IMR-90 (cell line): ENCODE measurements at regions not wholly inside any gene's neighbourhood (a gene's known extent, or its start where the extent isn't known, plus 50 kb on each side); places are given as distances from the start of the nearest gene placed in this dataset.

Experiments
- ATAC-seq: fragments of 200-7000 bp; cut with Tn5 transposase; 2 replicates; pipeline ENCODE4 v1.9.1; 2020; ENCODE audit warnings: low read depth, mild to moderate bottlenecking, moderate library complexity
- BruUV-seq: library from RNA; stranded (reverse); fragments of 400-500 nt; replicated peaks from 2 replicates; lab custom pipeline; 2021; lab: Mats Ljungman, UMichigan
- CTCF ChIA-PET: fragments of 300-600 bp; formaldehyde crosslinking; extraction: SDS; loops from one replicate; lab custom pipeline; 2021; ENCODE audit warnings: antibody characterized with exemption; lab: Yijun Ruan, JAX
- POLR2A ChIA-PET: fragments of 300-600 bp; sonication (Branson Sonifier 250); formaldehyde crosslinking; loops from one replicate; lab custom pipeline; 2022; ENCODE audit warnings: antibody characterized with exemption; ENCODE audit not compliant: unreplicated experiment; lab: Charles Lee
- DNase-seq: peaks from one replicate; pipeline ENCODE4 v3.0.0; 2013
- H2AFZ ChIP-seq: replicated peaks from 2 replicates; pipeline ENCODE3; 2013; ENCODE audit warnings: low read length, mild to moderate bottlenecking; ENCODE audit not compliant: poor library complexity
- H2AK5ac ChIP-seq: 2 replicates; pipeline ENCODE4 v1.6.1; 2013; ENCODE audit warnings: low read depth, low read length, inconsistent platforms
- H2AK9ac ChIP-seq: replicated peaks from 2 replicates; pipeline ENCODE3; 2013; ENCODE audit warnings: mild to moderate bottlenecking, low read depth, low read length, moderate library complexity; ENCODE audit not compliant: poor library complexity
- H2BK120ac ChIP-seq: 2 replicates; pipeline ENCODE4 v1.6.1; 2013; ENCODE audit warnings: low read depth, low read length, inconsistent platforms
- H2BK15ac ChIP-seq: 3 replicates; pipeline ENCODE4 v1.6.1; 2013; ENCODE audit warnings: low read depth, low read length, inconsistent platforms
- H2BK20ac ChIP-seq: 2 replicates; pipeline ENCODE4 v1.6.1; 2013; ENCODE audit warnings: low read depth, mild to moderate bottlenecking, inconsistent platforms, low read length, moderate library complexity
- H2BK5ac ChIP-seq: 2 replicates; pipeline ENCODE4 v1.6.1; 2013; ENCODE audit warnings: mild to moderate bottlenecking, low read depth, low read length, inconsistent platforms; ENCODE audit not compliant: poor library complexity, severe bottlenecking
- H3K14ac ChIP-seq: replicated peaks from 2 replicates; pipeline ENCODE4 v1.6.1; 2013; ENCODE audit warnings: low read depth, low read length, inconsistent platforms
- H3K18ac ChIP-seq: 2 replicates; pipeline ENCODE4 v1.6.1; 2013; ENCODE audit warnings: low read depth, low read length, control low read depth
- H3K23ac ChIP-seq: 2 replicates; pipeline ENCODE4 v1.6.1; 2013; ENCODE audit warnings: low read depth, low read length, inconsistent platforms
- H3K27ac ChIP-seq: 2 replicates; pipeline ENCODE4 v1.5.1; 2013; ENCODE audit warnings: mild to moderate bottlenecking, control low read depth, low read length; ENCODE audit not compliant: insufficient read depth
- H3K27me3 ChIP-seq: 2 replicates; pipeline ENCODE4 v1.6.1; 2013; ENCODE audit warnings: low read length; ENCODE audit not compliant: control insufficient read depth, insufficient read depth
- H3K36me3 ChIP-seq: 2 replicates; pipeline ENCODE4 v1.6.1; 2013; ENCODE audit warnings: low read length, mixed read lengths; ENCODE audit not compliant: control insufficient read depth, insufficient read depth
- H3K4ac ChIP-seq: 2 replicates; pipeline ENCODE4 v1.6.1; 2013; ENCODE audit warnings: low read depth, low read length, inconsistent platforms
- H3K4me1 ChIP-seq: 2 replicates; pipeline ENCODE4 v1.6.1; 2013; ENCODE audit warnings: low read length, mixed read lengths; ENCODE audit not compliant: control insufficient read depth, insufficient read depth
- H3K4me2 ChIP-seq: 2 replicates; pipeline ENCODE4 v1.6.1; 2013; ENCODE audit warnings: low read depth, mild to moderate bottlenecking, control low read depth, low read length, moderate library complexity
- H3K4me3 ChIP-seq: 2 replicates; pipeline ENCODE4 v1.5.1; 2013; ENCODE audit warnings: low read depth, mild to moderate bottlenecking, control low read depth, low read length, moderate library complexity; ENCODE audit not compliant: insufficient read depth
- H3K56ac ChIP-seq: 2 replicates; pipeline ENCODE4 v1.6.1; 2013; ENCODE audit warnings: low read length, inconsistent platforms; ENCODE audit not compliant: insufficient read depth; ENCODE audit errors: extremely low read depth
- H3K79me1 ChIP-seq, 2 experiments: 2 replicates each; pipeline ENCODE4 v1.6.1; 2013; ENCODE audit warnings: low read length in 2 of 2, inconsistent platforms in 1 of 2, low read depth in 1 of 2
- H3K9ac ChIP-seq: 2 replicates; pipeline ENCODE4 v1.6.1; 2013; ENCODE audit warnings: low read depth, low read length, control low read depth
- H3K9me1 ChIP-seq: 2 replicates; pipeline ENCODE4 v1.6.1; 2013; ENCODE audit warnings: low read length, inconsistent platforms; ENCODE audit not compliant: insufficient read depth
- H3K9me3 ChIP-seq: 2 replicates; pipeline ENCODE4 v1.6.1; 2013; ENCODE audit warnings: low read length; ENCODE audit not compliant: control insufficient read depth, insufficient read depth
- H4K20me1 ChIP-seq: 2 replicates; pipeline ENCODE4 v1.6.1; 2013; ENCODE audit warnings: low read length, inconsistent platforms; ENCODE audit not compliant: insufficient read depth
- H4K5ac ChIP-seq: 2 replicates; pipeline ENCODE4 v1.6.1; 2013; ENCODE audit warnings: mild to moderate bottlenecking, low read depth, low read length, control low read depth
- H4K8ac ChIP-seq, 2 experiments: 2 replicates each; pipeline ENCODE4 v1.6.1; 2013; ENCODE audit warnings: low read depth in 2 of 2, low read length in 2 of 2, control low read depth in 1 of 2, inconsistent platforms in 1 of 2
- H4K91ac ChIP-seq: 2 replicates; pipeline ENCODE4 v1.6.1; 2013; ENCODE audit warnings: low read depth, low read length, inconsistent platforms; ENCODE audit not compliant: insufficient read depth
- MAFK ChIP-seq: IDR thresholded peaks from 2 replicates; pipeline ENCODE4 v1.6.1; 2012; ENCODE audit warnings: low read depth, low read length, improper control_type of control experiment
- SMC3 ChIP-seq: fragments of 150-350 bp; IDR thresholded peaks from 2 replicates; pipeline ENCODE4 v1.6.1; 2016; ENCODE audit warnings: low read depth, mild to moderate bottlenecking, antibody characterized with exemption, low read length, moderate library complexity
- WGBS, 2 experiments: methylation state at CpG; one replicate each; pipeline versions ENCODE4 v1.1.5 to v1.1.7; 2013; ENCODE audit warnings: missing lambda C conversion rate in 2 of 2; ENCODE audit not compliant: insufficient read length in 1 of 2; ENCODE audit errors: extremely low coverage in 2 of 2; 5-methylcytosine and 5-hydroxymethylcytosine counted together
- dilution Hi-C: fragments of 300-500 bp; cut with HindIII; formaldehyde crosslinking; loops from one replicate; pipeline ENCODE4 v1.14.3; 2018; ENCODE audit warnings: low sequenced_read_pairs; ENCODE audit not compliant: unreplicated experiment
- in situ Hi-C: fragments of 300-500 bp; cut with MboI; formaldehyde crosslinking; loops from 3 replicates; pipeline ENCODE4 v1.14.3; 2019; ENCODE audit warnings: low sequenced_read_pairs, inconsistent platforms, mixed read lengths
- intact Hi-C: fragments of 100-400 bp; cut with micrococcal nuclease; formaldehyde crosslinking; loops from 2 replicates; pipeline ENCODE4 v1.10.0; 2022

GRCh38 chr5:30450153-30450552 lies 743.3 kb upstream of the CDH6 start:
- H2BK15ac ChIP-seq = no peak overlapping the region
- H3K23ac ChIP-seq = no peak overlapping the region
- H2AFZ ChIP-seq = no peak overlapping the region
- H3K36me3 ChIP-seq = no peaks in the 10 kb centered on the region
- no peaks in the 10 kb centered on the region for H3K4me1 ChIP-seq
- H3K9me1 ChIP-seq = no peaks in the 10 kb centered on the region
- CTCF ChIA-PET = no interaction called here
- POLR2A ChIA-PET = no interaction called here
- no peak overlapping the region for H3K4me2 ChIP-seq
- H2BK20ac ChIP-seq = no peak overlapping the region
- H4K91ac ChIP-seq = no peak overlapping the region
- no peak overlapping the region for H2BK5ac ChIP-seq
- dilution Hi-C loops = no loop called here
- no peak overlapping the region for H3K18ac ChIP-seq
- no peak overlapping the region for H2AK9ac ChIP-seq
- in situ Hi-C loops = no loop called here
- WGBS, 2 experiments = no CpG with 5 or more reads among the region's 1 CpG
- TF ChIP-seq SMC3 (no peak), MAFK (0 out of 2 replicates have a peak, but pooled peaks have one; percentile 10)
- no peak overlapping the region for H3K14ac ChIP-seq
- no TSS peak for BruUV-seq
- no peaks in the 10 kb centered on the region for H3K79me1 ChIP-seq
- no peak overlapping the region for H3K27ac ChIP-seq
- H4K8ac ChIP-seq = no peak overlapping the region
- intact Hi-C loops = no loop called here
- no peak for ATAC-seq
- DNase-seq = no peak
- no peaks in the 10 kb centered on the region for H4K20me1 ChIP-seq
- no peaks in the 10 kb centered on the region for H3K9me3 ChIP-seq
- no peak overlapping the region for H3K56ac ChIP-seq
- H3K27me3 ChIP-seq = no peaks in the 10 kb centered on the region
- no peak overlapping the region for H3K9ac ChIP-seq
- no peak overlapping the region for H2BK120ac ChIP-seq
- no peak overlapping the region for H3K4me3 ChIP-seq
- H2AK5ac ChIP-seq = no peak overlapping the region
- H4K5ac ChIP-seq = no peak overlapping the region
- no peak overlapping the region for H3K4ac ChIP-seq
